ENCODE measurements at regions not wholly inside any gene's neighbourhood (a gene's known extent, or its start where the extent isn't known, plus 50 kb on each side); places are given as distances from the start of the nearest gene placed in this dataset.

DNA sequence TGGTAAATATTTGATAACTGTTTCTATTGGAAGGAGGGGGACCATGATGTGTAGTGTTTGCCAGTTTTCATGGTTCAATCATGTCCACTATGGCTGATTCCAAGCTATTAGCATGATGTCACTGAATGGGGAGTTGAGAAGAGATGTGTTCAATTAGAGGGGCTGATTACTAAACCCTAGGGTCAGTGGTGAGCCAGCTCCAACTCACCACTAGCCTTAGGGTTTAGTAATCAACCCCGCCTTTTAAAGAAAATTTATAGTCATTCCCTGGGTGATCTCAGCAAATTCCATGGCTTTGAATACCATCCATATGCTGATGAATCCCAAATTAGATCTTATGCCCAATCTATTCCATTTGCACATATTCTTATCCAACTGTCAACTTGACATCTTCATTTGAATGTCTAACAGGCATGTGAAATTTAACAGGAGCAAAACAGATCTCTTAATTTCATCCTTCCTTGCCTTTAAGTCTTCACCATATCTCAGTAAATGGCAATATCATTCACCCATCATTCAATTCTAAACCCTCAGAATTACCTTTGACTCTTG is 98.8 kb downstream of the GCNT1 start:
- no peak for DNase-seq (ENCODE audit: low spot score)

- DNase-seq (ENCODE audit: low spot score), result no peak
These were observed 99.5 kb downstream of the GCNT1 start for GRCh38 chr9:76558465-76558864.

DNA sequence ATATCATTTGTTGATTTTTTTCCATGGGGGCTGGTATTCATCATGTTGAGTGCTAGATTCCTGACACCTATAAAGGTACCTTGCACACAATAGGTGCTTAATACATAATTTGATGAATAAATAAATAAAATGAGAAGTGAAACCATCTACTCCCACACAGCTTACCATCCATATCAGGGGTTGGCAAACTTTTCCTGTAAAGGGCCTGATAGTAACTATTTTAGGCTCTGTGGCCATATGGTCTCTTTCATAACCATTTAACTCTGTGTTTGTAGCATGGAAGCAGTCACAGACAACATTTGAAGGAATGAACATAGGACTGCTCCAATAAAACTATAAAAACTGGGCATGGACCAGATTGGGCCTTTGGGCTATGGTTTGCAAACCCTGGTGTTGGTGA is 100.3 kb downstream of the GCNT1 start:
- DNase-seq (ENCODE audit: low spot score), result no peak

- peak; percentile 93 for DNase-seq (ENCODE audit: low spot score)
These were observed 101.5 kb downstream of the GCNT1 start for GRCh38 chr9:76560481-76560922.

GRCh38 chr9:76561050-76561713 is 102.2 kb downstream of the GCNT1 start:
- DNase-seq (ENCODE audit: low spot score), result no peak
